Type B pancreatic cell (in vitro differentiated cells): ENCODE measurements at regions not wholly inside any gene's neighbourhood (a gene's known extent, or its start where the extent isn't known, plus 50 kb on each side); places are given as distances from the start of the nearest gene placed in this dataset.

ENCODE experiments used
- DNase-seq: peaks from one replicate; pipeline ENCODE4 v3.0.0; 2021; ENCODE audit warnings: mixed read lengths; ENCODE audit not compliant: unreplicated experiment; ENCODE audit errors: extremely low spot score
- H3K27ac Mint-ChIP-seq: 2 replicates; pipeline ENCODE4 v1.8.0; 2021; ENCODE audit warnings: mild to moderate bottlenecking, mixed read lengths
- H3K27me3 Mint-ChIP-seq: 2 replicates; pipeline ENCODE4 v1.8.0; 2021; ENCODE audit warnings: mixed read lengths
- H3K36me3 Mint-ChIP-seq: 2 replicates; pipeline ENCODE4 v1.8.0; 2021; ENCODE audit warnings: mixed read lengths
- H3K4me1 Mint-ChIP-seq: one replicate; pipeline ENCODE4 v1.8.0; 2021; ENCODE audit warnings: mixed read lengths; ENCODE audit not compliant: unreplicated experiment
- H3K4me3 Mint-ChIP-seq: 2 replicates; pipeline ENCODE4 v1.8.0; 2021; ENCODE audit warnings: mild to moderate bottlenecking, mixed read lengths
- H3K9me3 Mint-ChIP-seq: 2 replicates; pipeline ENCODE4 v1.8.0; 2021; ENCODE audit warnings: mixed read lengths
- TF ChIP-seq, protein P1 (sequence below): fragments of 200-600 bp; sonication (generic); conservative IDR thresholded peaks from 2 replicates; pipeline ENCODE4 v1.5.0; 2021; ENCODE audit warnings: antibody characterized with exemption, mild to moderate bottlenecking

- no peaks in the 10 kb centered on the region for H3K27me3 Mint-ChIP-seq
- peaks cover 5% of the 10 kb centered on the region for H3K9me3 Mint-ChIP-seq
- H3K4me3 Mint-ChIP-seq = no peak overlapping the region
- H3K4me1 Mint-ChIP-seq = no peaks in the 10 kb centered on the region
- DNase-seq = no peak
- TF ChIP-seq, protein P1, sequence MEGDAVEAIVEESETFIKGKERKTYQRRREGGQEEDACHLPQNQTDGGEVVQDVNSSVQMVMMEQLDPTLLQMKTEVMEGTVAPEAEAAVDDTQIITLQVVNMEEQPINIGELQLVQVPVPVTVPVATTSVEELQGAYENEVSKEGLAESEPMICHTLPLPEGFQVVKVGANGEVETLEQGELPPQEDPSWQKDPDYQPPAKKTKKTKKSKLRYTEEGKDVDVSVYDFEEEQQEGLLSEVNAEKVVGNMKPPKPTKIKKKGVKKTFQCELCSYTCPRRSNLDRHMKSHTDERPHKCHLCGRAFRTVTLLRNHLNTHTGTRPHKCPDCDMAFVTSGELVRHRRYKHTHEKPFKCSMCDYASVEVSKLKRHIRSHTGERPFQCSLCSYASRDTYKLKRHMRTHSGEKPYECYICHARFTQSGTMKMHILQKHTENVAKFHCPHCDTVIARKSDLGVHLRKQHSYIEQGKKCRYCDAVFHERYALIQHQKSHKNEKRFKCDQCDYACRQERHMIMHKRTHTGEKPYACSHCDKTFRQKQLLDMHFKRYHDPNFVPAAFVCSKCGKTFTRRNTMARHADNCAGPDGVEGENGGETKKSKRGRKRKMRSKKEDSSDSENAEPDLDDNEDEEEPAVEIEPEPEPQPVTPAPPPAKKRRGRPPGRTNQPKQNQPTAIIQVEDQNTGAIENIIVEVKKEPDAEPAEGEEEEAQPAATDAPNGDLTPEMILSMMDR = no peak
- no peaks in the 10 kb centered on the region for H3K36me3 Mint-ChIP-seq
- no peak overlapping the region for H3K27ac Mint-ChIP-seq
Measured at GRCh38 chr4:171629737-171630136, 183.5 kb upstream of the GALNTL6 start.

GRCh38 chr4:171629182-171629581 is 184.0 kb upstream of the GALNTL6 start:
- no peak overlapping the region for H3K4me3 Mint-ChIP-seq
- no peaks in the 10 kb centered on the region for H3K4me1 Mint-ChIP-seq
- TF ChIP-seq, protein P1 = no peak
- no peak for DNase-seq
- no peak overlapping the region for H3K27ac Mint-ChIP-seq
- H3K9me3 Mint-ChIP-seq = peaks cover 5% of the 10 kb centered on the region
- no peaks in the 10 kb centered on the region for H3K36me3 Mint-ChIP-seq
- no peaks in the 10 kb centered on the region for H3K27me3 Mint-ChIP-seq

GRCh38 chr4:171626554-171626953 is 186.7 kb upstream of the GALNTL6 start:
- DNase-seq = no peak
- H3K27ac Mint-ChIP-seq = no peak overlapping the region
- TF ChIP-seq, protein P1 = no peak
- H3K9me3 Mint-ChIP-seq = no peaks in the 10 kb centered on the region
- no peak overlapping the region for H3K4me3 Mint-ChIP-seq
- H3K27me3 Mint-ChIP-seq = no peaks in the 10 kb centered on the region
- H3K4me1 Mint-ChIP-seq = no peaks in the 10 kb centered on the region
- no peaks in the 10 kb centered on the region for H3K36me3 Mint-ChIP-seq

DNA sequence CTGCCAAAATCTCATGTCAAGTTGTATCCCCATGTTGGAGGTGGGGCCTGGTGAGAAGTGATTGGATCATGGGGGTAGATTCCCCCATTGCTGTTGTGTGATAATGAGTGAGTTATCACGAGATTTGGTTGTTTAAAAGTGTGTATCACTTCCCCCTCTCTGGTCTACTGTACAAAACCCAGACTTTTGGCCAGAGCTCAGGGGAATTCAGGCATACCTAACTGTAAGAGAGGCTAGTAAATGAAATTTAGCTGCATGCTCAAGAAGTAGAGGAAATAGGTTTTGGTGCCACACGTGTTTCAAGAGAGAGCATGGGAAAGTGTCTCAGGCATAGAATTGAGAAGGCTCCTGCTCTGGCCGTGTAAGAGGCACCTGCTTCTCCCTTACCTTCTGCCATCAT is 190.5 kb upstream of the GALNTL6 start:
- H3K9me3 Mint-ChIP-seq = no peaks in the 10 kb centered on the region
- H3K4me1 Mint-ChIP-seq = peaks cover 5% of the 10 kb centered on the region

GRCh38 chr4:171621646-171622045 is 191.6 kb upstream of the GALNTL6 start:
- no peaks in the 10 kb centered on the region for H3K27me3 Mint-ChIP-seq
- H3K27ac Mint-ChIP-seq = no peak overlapping the region
- H3K4me1 Mint-ChIP-seq = peaks cover 5% of the 10 kb centered on the region
- no peaks in the 10 kb centered on the region for H3K36me3 Mint-ChIP-seq
- H3K4me3 Mint-ChIP-seq = no peak overlapping the region
- TF ChIP-seq, protein P1 = no peak
- no peaks in the 10 kb centered on the region for H3K9me3 Mint-ChIP-seq
- DNase-seq = no peak

More for the DNA sequence above, 190.5 kb upstream of the GALNTL6 start:
- DNase-seq = no peak
- Mint-ChIP-seq H3K36me3 (no peaks in the 10 kb centered on the region), H3K27me3 (no peaks in the 10 kb centered on the region), H3K4me3 (no peak overlapping the region), H3K27ac (no peak overlapping the region)
- TF ChIP-seq, protein P1 = no peak

DNA sequence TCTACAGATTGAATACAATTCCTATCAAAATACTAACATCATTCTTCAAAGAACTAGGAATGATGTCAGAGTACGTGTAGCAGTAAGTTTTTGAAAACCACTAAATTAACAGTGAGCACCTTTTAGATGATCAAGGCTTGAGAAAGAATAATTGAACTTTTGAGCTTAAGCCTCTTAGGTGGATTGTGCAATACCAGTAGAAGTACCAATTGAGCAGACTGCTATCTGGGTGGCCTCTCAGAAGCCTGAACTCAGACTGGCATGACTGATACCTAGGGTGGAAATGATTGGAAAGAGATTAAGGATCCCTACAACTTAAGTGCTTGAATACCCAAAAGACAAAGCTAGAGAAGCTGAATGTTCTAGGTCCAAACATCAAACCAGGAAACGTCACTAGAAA is 200.3 kb upstream of the GALNTL6 start:
- H3K4me1 Mint-ChIP-seq = no peaks in the 10 kb centered on the region
- no peaks in the 10 kb centered on the region for H3K27me3 Mint-ChIP-seq
- H3K36me3 Mint-ChIP-seq = no peaks in the 10 kb centered on the region
- TF ChIP-seq, protein P1 = no peak
- H3K27ac Mint-ChIP-seq = no peak overlapping the region
- no peaks in the 10 kb centered on the region for H3K9me3 Mint-ChIP-seq
- H3K4me3 Mint-ChIP-seq = no peak overlapping the region
- DNase-seq = no peak
